Caco-2 (cell line): ENCODE measurements at regions not wholly inside any gene's neighbourhood (a gene's known extent, or its start where the extent isn't known, plus 50 kb on each side); places are given as distances from the start of the nearest gene placed in this dataset.
A peak's percentile ranks its signal among the peaks of the same experiment; 100 is the strongest.
"Not testable (repeated sequence)": the region's sequence is repeated elsewhere in the genome, so short reads cannot be mapped to it uniquely, and the experiment has no call there.

ENCODE experiments used
- BruUV-seq: library from RNA; stranded (reverse); fragments of 400-500 nt; replicated peaks from 2 replicates; lab custom pipeline; 2021; lab: Mats Ljungman, UMichigan
- CTCF ChIA-PET: fragments of 300-600 bp; sonication (Branson Sonifier 250); formaldehyde crosslinking; loops from one replicate; lab custom pipeline; 2022; ENCODE audit warnings: antibody characterized with exemption; lab: Charles Lee
- POLR2A ChIA-PET: fragments of 300-600 bp; sonication (Branson Sonifier 250); formaldehyde crosslinking; loops from one replicate; lab custom pipeline; 2022; ENCODE audit warnings: antibody characterized with exemption; lab: Charles Lee
- DNase-seq, 2 experiments: peaks; one replicate each; pipeline versions ENCODE4 v3.0.0 to v3.0.0-alpha.2; 2020 to 2022
- H3K27me3 ChIP-seq: replicated peaks from 2 replicates; pipeline ENCODE4 v1.6.0; 2011; ENCODE audit warnings: low read length; ENCODE audit not compliant: control insufficient read depth, insufficient read depth
- H3K36me3 ChIP-seq: 2 replicates; pipeline ENCODE4 v1.5.1; 2011; ENCODE audit warnings: low read length; ENCODE audit not compliant: control insufficient read depth, insufficient read depth
- H3K4me1 ChIP-seq: fragments of 250-450 bp; sonication (Bioruptor Pico); 2 replicates; pipeline ENCODE4 v1.5.1; 2020; ENCODE audit warnings: mild to moderate bottlenecking
- H3K4me3 ChIP-seq: 2 replicates; pipeline ENCODE4 v1.5.1; 2011; ENCODE audit warnings: low read depth, mild to moderate bottlenecking, control low read depth, low read length
- H3K9me3 ChIP-seq: fragments of 250-450 bp; sonication (Bioruptor Pico); 2 replicates; pipeline ENCODE4 v1.5.1; 2020; ENCODE audit warnings: mild to moderate bottlenecking, moderate library complexity
- H3K27ac Mint-ChIP-seq: one replicate; pipeline ENCODE4 v1.8.0; 2022; ENCODE audit warnings: mixed read lengths; ENCODE audit not compliant: unreplicated experiment
- H3K27me3 Mint-ChIP-seq: one replicate; pipeline ENCODE4 v1.8.0; 2022; ENCODE audit warnings: mixed read lengths; ENCODE audit not compliant: insufficient read depth, unreplicated experiment
- H3K36me3 Mint-ChIP-seq: one replicate; pipeline ENCODE4 v1.8.0; 2022; ENCODE audit warnings: mild to moderate bottlenecking, mixed read lengths; ENCODE audit not compliant: insufficient read depth, unreplicated experiment
- H3K4me1 Mint-ChIP-seq: one replicate; pipeline ENCODE4 v1.8.0; 2022; ENCODE audit warnings: low read depth, mixed read lengths; ENCODE audit not compliant: unreplicated experiment
- H3K4me3 Mint-ChIP-seq: one replicate; pipeline ENCODE4 v1.8.0; 2022; ENCODE audit warnings: mild to moderate bottlenecking, moderate library complexity, mixed read lengths; ENCODE audit not compliant: unreplicated experiment
- H3K9me3 Mint-ChIP-seq: one replicate; pipeline ENCODE4 v1.8.0; 2022; ENCODE audit warnings: mixed read lengths; ENCODE audit not compliant: unreplicated experiment
- intact Hi-C: fragments of 100-400 bp; cut with micrococcal nuclease; formaldehyde crosslinking; loops from one replicate; pipeline ENCODE4 v1.10.0; 2022; ENCODE audit not compliant: unreplicated experiment
- TF ChIP-seq, protein P1 (sequence below), 2 experiments: fragments of 200-600 bp in 1 of 2; IDR thresholded peaks; 1 replicate in 1 of 2; 2 replicates in 1 of 2; pipeline versions ENCODE4 v1.5.1 to v1.8.0; 2011 to 2022; ENCODE audit warnings: antibody characterized with exemption in 1 of 2, control low read depth in 1 of 2, inconsistent platforms in 1 of 2, low read depth in 1 of 2, low read length in 1 of 2, mild to moderate bottlenecking in 1 of 2, moderate library complexity in 1 of 2; ENCODE audit not compliant: insufficient read depth in 1 of 2, severe bottlenecking in 1 of 2, unreplicated experiment in 1 of 2

DNA sequence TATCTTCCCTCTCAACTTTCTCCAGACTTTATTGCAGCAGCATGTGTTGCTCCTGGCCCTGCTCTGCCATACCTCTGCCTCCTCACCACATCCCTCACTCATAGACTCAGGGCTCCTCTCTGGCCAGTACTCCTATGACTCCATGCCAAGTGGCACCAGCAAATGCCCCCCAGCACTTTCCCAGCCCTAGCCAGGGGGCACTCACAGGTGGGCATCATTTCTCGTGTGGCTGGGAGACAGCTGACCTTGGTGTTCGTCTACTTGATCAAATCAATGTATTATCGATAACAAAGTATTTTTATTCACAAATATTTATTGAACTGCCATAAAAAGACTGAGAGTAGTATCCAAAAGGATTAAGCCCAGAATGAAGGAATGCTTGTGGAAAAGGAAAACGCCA is 418.2 kb downstream of the FAM72C start:
- no peak overlapping the region for H3K27ac Mint-ChIP-seq
- no peak overlapping the region for H3K4me3 Mint-ChIP-seq
- H3K4me1 ChIP-seq, result no peaks in the 10 kb centered on the region
- H3K36me3 Mint-ChIP-seq, result no peaks in the 10 kb centered on the region
- ChIA-PET CTCF (no interaction called here), POLR2A (no interaction called here)
- no peaks in the 10 kb centered on the region for H3K36me3 ChIP-seq
- intact Hi-C loops, result no loop called here
- no peaks in the 10 kb centered on the region for H3K4me1 Mint-ChIP-seq
- no peaks in the 10 kb centered on the region for H3K27me3 Mint-ChIP-seq
- BruUV-seq, result no TSS peak
- no peaks in the 10 kb centered on the region for H3K9me3 ChIP-seq
- TF ChIP-seq, protein P1, sequence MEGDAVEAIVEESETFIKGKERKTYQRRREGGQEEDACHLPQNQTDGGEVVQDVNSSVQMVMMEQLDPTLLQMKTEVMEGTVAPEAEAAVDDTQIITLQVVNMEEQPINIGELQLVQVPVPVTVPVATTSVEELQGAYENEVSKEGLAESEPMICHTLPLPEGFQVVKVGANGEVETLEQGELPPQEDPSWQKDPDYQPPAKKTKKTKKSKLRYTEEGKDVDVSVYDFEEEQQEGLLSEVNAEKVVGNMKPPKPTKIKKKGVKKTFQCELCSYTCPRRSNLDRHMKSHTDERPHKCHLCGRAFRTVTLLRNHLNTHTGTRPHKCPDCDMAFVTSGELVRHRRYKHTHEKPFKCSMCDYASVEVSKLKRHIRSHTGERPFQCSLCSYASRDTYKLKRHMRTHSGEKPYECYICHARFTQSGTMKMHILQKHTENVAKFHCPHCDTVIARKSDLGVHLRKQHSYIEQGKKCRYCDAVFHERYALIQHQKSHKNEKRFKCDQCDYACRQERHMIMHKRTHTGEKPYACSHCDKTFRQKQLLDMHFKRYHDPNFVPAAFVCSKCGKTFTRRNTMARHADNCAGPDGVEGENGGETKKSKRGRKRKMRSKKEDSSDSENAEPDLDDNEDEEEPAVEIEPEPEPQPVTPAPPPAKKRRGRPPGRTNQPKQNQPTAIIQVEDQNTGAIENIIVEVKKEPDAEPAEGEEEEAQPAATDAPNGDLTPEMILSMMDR (IDR thresholded peaks at IDR 0.05; ENCODE audit: insufficient read depth in 1 of 2, low read depth in 1 of 2, low read length in 1 of 2, severe bottlenecking in 1 of 2, unreplicated experiment in 1 of 2), result no peak
- DNase-seq, result no peak
- H3K27me3 ChIP-seq, result no peaks in the 10 kb centered on the region
- H3K9me3 Mint-ChIP-seq, result no peaks in the 10 kb centered on the region
- no peak overlapping the region for H3K4me3 ChIP-seq

GRCh38 chr1:143504703-143505102 is 467.1 kb downstream of the FAM72C start:
- BruUV-seq, CTCF ChIA-PET, H3K36me3 ChIP-seq: not testable (repeated sequence)

DNA sequence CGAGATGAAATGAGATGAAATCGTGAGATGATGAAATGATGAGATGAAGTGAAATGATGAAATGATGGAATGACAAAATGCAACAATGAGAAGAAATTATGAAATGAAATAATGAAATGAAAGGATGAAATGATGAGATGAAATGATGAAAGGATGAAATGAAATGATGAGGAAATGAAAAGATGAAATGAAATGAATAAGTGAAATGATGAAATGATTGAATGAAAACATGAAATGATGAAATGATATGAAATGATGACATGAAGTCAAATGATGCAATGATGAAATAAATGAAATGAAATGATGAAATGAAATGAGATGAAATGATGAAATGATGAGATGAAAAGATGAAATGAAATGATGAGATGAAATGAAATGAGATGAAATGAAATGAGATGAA is 467.7 kb downstream of the FAM72C start:
- DNase-seq, BruUV-seq, H3K36me3 ChIP-seq, H3K4me3 ChIP-seq, POLR2A ChIA-PET, intact Hi-C loops, H3K4me1 Mint-ChIP-seq, H3K27me3 ChIP-seq, H3K9me3 ChIP-seq, H3K4me1 ChIP-seq, CTCF ChIA-PET, H3K4me3 Mint-ChIP-seq, H3K27ac Mint-ChIP-seq: not testable (repeated sequence)
- Mint-ChIP-seq H3K27me3 (peaks cover 15% of the 10 kb centered on the region), H3K9me3 (peaks cover 32% of the 10 kb centered on the region), H3K36me3 (peaks cover 23% of the 10 kb centered on the region)

More at GRCh38 chr1:143504703-143505102, 467.1 kb downstream of the FAM72C start:
- POLR2A ChIA-PET, H3K4me3 Mint-ChIP-seq, intact Hi-C loops, H3K4me3 ChIP-seq, H3K9me3 ChIP-seq, H3K4me1 Mint-ChIP-seq, H3K27me3 ChIP-seq, DNase-seq, H3K4me1 ChIP-seq, H3K27ac Mint-ChIP-seq: not testable (repeated sequence)
- Mint-ChIP-seq H3K9me3 (peaks cover 32% of the 10 kb centered on the region), H3K36me3 (peaks cover 23% of the 10 kb centered on the region), H3K27me3 (peaks cover 15% of the 10 kb centered on the region)

DNA sequence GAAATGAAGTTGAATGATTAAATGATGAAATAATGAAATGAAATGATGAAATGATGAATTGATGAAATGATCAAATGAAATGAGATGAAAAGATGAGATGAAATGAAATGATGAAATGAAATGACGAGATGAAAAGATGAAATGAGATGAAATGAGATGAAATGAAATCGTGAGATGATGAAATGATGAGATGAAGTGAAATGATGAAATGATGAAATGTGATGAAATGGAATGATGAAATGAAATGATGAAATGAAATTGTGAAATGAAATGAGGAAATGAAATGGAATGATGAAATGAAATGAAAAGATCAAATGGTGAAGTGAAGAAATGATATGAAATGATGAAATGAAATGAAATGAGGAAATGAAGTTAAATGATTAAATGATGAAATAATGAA is 468.7 kb downstream of the FAM72C start:
- H3K27me3 Mint-ChIP-seq, result peaks cover 15% of the 10 kb centered on the region
- BruUV-seq, result not testable (repeated sequence)

DNA sequence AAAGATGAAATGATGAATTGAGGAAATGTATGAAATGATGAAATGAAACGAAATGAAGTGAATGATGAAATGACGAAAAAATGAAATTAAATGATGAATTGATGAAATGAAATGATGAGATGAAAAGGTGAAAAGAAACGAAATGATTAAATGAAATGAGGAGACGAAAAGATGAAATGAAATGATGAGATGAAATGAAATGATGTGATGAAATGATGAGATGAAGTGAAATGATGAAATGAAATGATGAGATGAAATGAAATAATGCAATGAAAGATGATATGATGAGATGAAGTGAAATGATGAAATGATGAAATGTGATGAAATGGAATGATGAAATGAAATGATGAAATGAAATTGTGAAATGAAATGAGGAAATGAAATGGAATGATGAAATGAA is 469.7 kb downstream of the FAM72C start:
- CTCF ChIA-PET, POLR2A ChIA-PET, BruUV-seq, H3K36me3 ChIP-seq, H3K9me3 ChIP-seq, H3K4me3 ChIP-seq, H3K4me1 ChIP-seq, H3K4me1 Mint-ChIP-seq, H3K27me3 ChIP-seq, intact Hi-C loops, DNase-seq: not testable (repeated sequence)
- H3K27me3 Mint-ChIP-seq, result peaks cover 15% of the 10 kb centered on the region
- H3K4me3 Mint-ChIP-seq, result peak overlapping the region; percentile 10
- peak overlapping the region; percentile 36 for H3K27ac Mint-ChIP-seq
- H3K36me3 Mint-ChIP-seq, result peaks cover 23% of the 10 kb centered on the region
- peaks cover 32% of the 10 kb centered on the region for H3K9me3 Mint-ChIP-seq

More for the DNA sequence above, 468.7 kb downstream of the FAM72C start:
- H3K27ac Mint-ChIP-seq, result peak overlapping the region; percentile 36
- H3K9me3 Mint-ChIP-seq, result peaks cover 32% of the 10 kb centered on the region
- CTCF ChIA-PET, DNase-seq, H3K36me3 ChIP-seq, H3K4me3 ChIP-seq, intact Hi-C loops, H3K4me1 ChIP-seq, POLR2A ChIA-PET, H3K9me3 ChIP-seq, H3K4me1 Mint-ChIP-seq, H3K27me3 ChIP-seq: not testable (repeated sequence)
- H3K36me3 Mint-ChIP-seq, result peaks cover 23% of the 10 kb centered on the region
- peak overlapping the region; percentile 53 for H3K4me3 Mint-ChIP-seq

GRCh38 chr1:143498059-143498749 is 473.6 kb downstream of the FAM72C start:
- H3K27ac Mint-ChIP-seq, H3K4me3 ChIP-seq, DNase-seq, H3K4me1 ChIP-seq, H3K36me3 ChIP-seq, intact Hi-C loops, H3K9me3 ChIP-seq, H3K4me1 Mint-ChIP-seq, H3K4me3 Mint-ChIP-seq, H3K27me3 ChIP-seq, POLR2A ChIA-PET, CTCF ChIA-PET, BruUV-seq: not testable (repeated sequence)
- Mint-ChIP-seq H3K36me3 (peaks cover 16% of the 10 kb centered on the region), H3K9me3 (peaks cover 17% of the 10 kb centered on the region), H3K27me3 (peaks cover 12% of the 10 kb centered on the region)
